ENCODE measurements at regions not wholly inside any gene's neighbourhood (a gene's known extent, or its start where the extent isn't known, plus 50 kb on each side); places are given as distances from the start of the nearest gene placed in this dataset.

GRCh38 chr9:119033596-119033995 lies 335.6 kb downstream of the BRINP1 start:
- peaks cover 0 to 19% (median 3%) of the 10 kb centered on the region in 11 donors for H3K9me3 Mint-ChIP-seq
- ATAC-seq = no peak

DNA sequence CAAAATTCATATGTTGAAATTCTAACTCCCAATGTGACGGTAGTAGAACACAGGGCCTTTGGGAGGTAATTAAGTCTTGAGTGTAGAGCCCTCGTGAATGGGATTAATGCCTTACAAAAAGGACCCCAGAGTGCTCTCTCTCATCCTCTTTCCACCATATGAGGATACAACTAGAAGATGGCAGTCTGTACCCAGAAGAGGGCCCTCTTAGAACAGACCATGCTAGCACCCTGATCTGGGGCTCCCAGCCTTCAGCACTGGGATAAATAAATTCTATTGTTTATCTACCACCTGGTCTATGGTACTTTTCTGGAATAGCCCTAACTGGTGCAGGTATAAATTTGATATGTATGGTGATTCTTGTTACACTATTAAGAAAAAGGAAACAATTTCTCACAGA lies 332.3 kb downstream of the BRINP1 start:
- Mint-ChIP-seq H3K36me3 (no peaks in the 10 kb centered on the region), H3K4me1 (no peaks in the 10 kb centered on the region), H3K9me3 (peaks cover 0 to 25% (median 3%) of the 10 kb centered on the region in 11 donors), H3K27me3 (no peaks in the 10 kb centered on the region), H3K4me3 (no peak overlapping the region), H3K27ac (no peak overlapping the region)
- H3K4me3 ChIP-seq (ENCODE audit: low read length) = no peak overlapping the region
- no peak overlapping the region for H3K27ac ChIP-seq (ENCODE audit: low read depth, low read length)
- peaks cover 0 to 5% (median 0%) of the 10 kb centered on the region in 3 experiments for H3K9me3 ChIP-seq (ENCODE audit: control insufficient read depth in 2 of 3, low read length in 3 of 3)
- POLR2A ChIA-PET = no interaction called here
- no peak for ATAC-seq
- no peak for DNase-seq
- no peaks in the 10 kb centered on the region for H3K4me1 ChIP-seq (ENCODE audit: control insufficient read depth in 2 of 2, insufficient read depth in 2 of 2, low read length in 2 of 2)
- CTCF ChIA-PET = no interaction called here
- H3K27me3 ChIP-seq (ENCODE audit: control insufficient read depth in 2 of 2, insufficient read depth in 2 of 2, low read length in 2 of 2) = no peaks in the 10 kb centered on the region
- H3K36me3 ChIP-seq (ENCODE audit: control insufficient read depth in 2 of 3, insufficient read depth in 3 of 3, low read length in 3 of 3) = no peaks in the 10 kb centered on the region
- intact Hi-C loops (cut with micrococcal nuclease) = no loop called here

More at GRCh38 chr9:119033596-119033995, 335.6 kb downstream of the BRINP1 start:
- no peaks in the 10 kb centered on the region for H3K4me1 ChIP-seq (ENCODE audit: control insufficient read depth in 2 of 2, insufficient read depth in 2 of 2, low read length in 2 of 2)
- no peak for DNase-seq
- H3K36me3 Mint-ChIP-seq = no peaks in the 10 kb centered on the region
- intact Hi-C loops (cut with micrococcal nuclease) = no loop called here
- no peak overlapping the region for H3K27ac Mint-ChIP-seq
- ChIA-PET CTCF (no interaction called here), POLR2A (interaction anchor here (0.6 kb wide), 1 partner anchor 1320 kb away, joined by 3 read pairs; no protein-coding TSS in a partner anchor)
- no peaks in the 10 kb centered on the region for H3K9me3 ChIP-seq (ENCODE audit: control insufficient read depth in 2 of 3, low read length in 3 of 3)
- H3K36me3 ChIP-seq (ENCODE audit: control insufficient read depth in 2 of 3, insufficient read depth in 3 of 3, low read length in 3 of 3) = no peaks in the 10 kb centered on the region
- H3K27me3 Mint-ChIP-seq = no peaks in the 10 kb centered on the region
- no peak overlapping the region for H3K4me3 Mint-ChIP-seq
- H3K4me1 Mint-ChIP-seq = no peaks in the 10 kb centered on the region
- H3K27me3 ChIP-seq (ENCODE audit: control insufficient read depth in 2 of 2, insufficient read depth in 2 of 2, low read length in 2 of 2) = no peaks in the 10 kb centered on the region
- H3K4me3 ChIP-seq (ENCODE audit: low read length) = no peak overlapping the region
- H3K27ac ChIP-seq (ENCODE audit: low read depth, low read length) = no peak overlapping the region

DNA sequence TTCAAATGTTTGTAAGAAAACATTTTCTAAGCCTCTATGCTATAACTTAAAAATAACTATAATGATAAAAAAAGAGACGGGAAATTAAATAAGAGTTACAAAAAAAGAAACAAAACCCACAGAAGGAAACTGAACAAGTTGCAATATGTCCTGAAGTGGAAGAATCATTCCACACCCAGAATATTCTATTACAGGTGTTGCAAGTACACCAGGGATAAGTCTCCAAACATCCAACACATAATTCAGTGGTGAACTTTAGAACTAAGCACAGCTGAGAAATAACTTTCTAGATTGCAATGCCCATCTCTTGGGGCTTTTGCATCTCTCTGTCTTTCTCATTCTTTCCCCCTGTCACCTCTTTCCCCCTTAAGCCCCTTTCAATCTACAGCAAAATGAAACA lies 325.2 kb downstream of the BRINP1 start:
- Mint-ChIP-seq H3K4me3 (no peak overlapping the region), H3K27ac (no peak overlapping the region), H3K27me3 (no peaks in the 10 kb centered on the region), H3K4me1 (no peaks in the 10 kb centered on the region), H3K9me3 (peaks cover 0 to 11% (median 4%) of the 10 kb centered on the region in 11 donors), H3K36me3 (no peaks in the 10 kb centered on the region)
- Histone ChIP-seq H3K27me3 (ENCODE audit: control insufficient read depth in 2 of 2, insufficient read depth in 2 of 2, low read length in 2 of 2) (no peaks in the 10 kb centered on the region), H3K9me3 (ENCODE audit: control insufficient read depth in 2 of 3, low read length in 3 of 3) (peaks cover 0 to 5% (median 0%) of the 10 kb centered on the region in 3 experiments), H3K36me3 (ENCODE audit: control insufficient read depth in 2 of 3, insufficient read depth in 3 of 3, low read length in 3 of 3) (no peaks in the 10 kb centered on the region), H3K27ac (ENCODE audit: low read depth, low read length) (no peak overlapping the region), H3K4me1 (ENCODE audit: control insufficient read depth in 2 of 2, insufficient read depth in 2 of 2, low read length in 2 of 2) (no peaks in the 10 kb centered on the region), H3K4me3 (ENCODE audit: low read length) (no peak overlapping the region)
- intact Hi-C loops (cut with micrococcal nuclease) = no loop called here
- DNase-seq (no peak), ATAC-seq (no peak)
- POLR2A ChIA-PET = no interaction called here
- CTCF ChIA-PET = no interaction called here

- DNase-seq (no peak), ATAC-seq (no peak)
- Mint-ChIP-seq H3K36me3 (no peaks in the 10 kb centered on the region), H3K4me3 (no peak overlapping the region), H3K27ac (no peak overlapping the region), H3K4me1 (no peaks in the 10 kb centered on the region), H3K27me3 (no peaks in the 10 kb centered on the region), H3K9me3 (peaks cover 0 to 11% (median 4%) of the 10 kb centered on the region in 11 donors)
- ChIA-PET POLR2A (no interaction called here), CTCF (no interaction called here)
- H3K4me1 ChIP-seq (ENCODE audit: control insufficient read depth in 2 of 2, insufficient read depth in 2 of 2, low read length in 2 of 2) = no peaks in the 10 kb centered on the region
- H3K27me3 ChIP-seq (ENCODE audit: control insufficient read depth in 2 of 2, insufficient read depth in 2 of 2, low read length in 2 of 2) = no peaks in the 10 kb centered on the region
- H3K4me3 ChIP-seq (ENCODE audit: low read length) = no peak overlapping the region
- peaks cover 0 to 5% (median 0%) of the 10 kb centered on the region in 3 experiments for H3K9me3 ChIP-seq (ENCODE audit: control insufficient read depth in 2 of 3, low read length in 3 of 3)
- H3K27ac ChIP-seq (ENCODE audit: low read depth, low read length) = no peak overlapping the region
- intact Hi-C loops (cut with micrococcal nuclease) = no loop called here
- no peaks in the 10 kb centered on the region for H3K36me3 ChIP-seq (ENCODE audit: control insufficient read depth in 2 of 3, insufficient read depth in 3 of 3, low read length in 3 of 3)
These were observed 324.4 kb downstream of the BRINP1 start for GRCh38 chr9:119044806-119045205.

DNA sequence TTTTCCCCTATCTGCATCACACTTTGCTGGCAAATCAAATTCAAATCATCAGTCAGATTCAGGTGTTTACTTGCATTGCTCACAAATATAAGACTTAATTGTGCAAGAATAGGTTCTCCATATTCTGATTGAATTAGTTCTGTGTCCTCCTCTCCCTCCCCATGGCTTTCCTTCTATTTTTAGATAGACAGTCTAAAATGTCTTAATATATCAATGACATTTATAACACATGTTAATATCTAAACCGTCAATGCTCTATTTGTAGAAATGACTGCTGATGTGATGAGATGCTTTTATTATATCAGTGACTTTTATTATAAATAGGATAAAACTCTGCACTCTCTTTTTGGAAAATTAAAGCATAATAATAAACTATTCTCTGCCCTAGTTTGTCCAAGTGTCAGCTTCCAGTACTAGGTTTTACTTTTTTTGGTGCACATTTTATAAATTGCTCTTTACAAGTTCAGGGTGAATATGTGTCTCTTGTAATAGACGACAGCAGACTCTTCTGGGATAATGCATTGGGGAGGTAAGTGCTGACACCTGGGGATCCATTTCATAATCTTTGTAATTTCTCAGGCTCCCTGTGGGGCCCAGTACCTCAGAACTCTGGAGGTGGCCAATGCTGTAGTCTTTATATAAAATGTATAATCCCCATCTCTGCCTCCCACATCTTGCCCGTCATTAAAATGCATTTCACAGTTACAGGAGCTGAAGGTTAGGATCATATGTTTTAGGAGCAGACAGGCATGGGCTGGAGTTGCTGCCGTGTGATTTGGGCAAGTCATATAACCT lies 321.5 kb downstream of the BRINP1 start:
- Mint-ChIP-seq H3K4me1 (no peaks in the 10 kb centered on the region), H3K27me3 (no peaks in the 10 kb centered on the region), H3K27ac (no peak overlapping the region), H3K4me3 (no peak overlapping the region), H3K36me3 (no peaks in the 10 kb centered on the region), H3K9me3 (peaks cover 0 to 9% (median 3%) of the 10 kb centered on the region in 11 donors)
- DNase-seq (no peak), ATAC-seq (no peak)
- H3K9me3 ChIP-seq (ENCODE audit: control insufficient read depth in 2 of 3, low read length in 3 of 3) = no peaks in the 10 kb centered on the region
- H3K27me3 ChIP-seq (ENCODE audit: control insufficient read depth in 2 of 2, insufficient read depth in 2 of 2, low read length in 2 of 2) = no peaks in the 10 kb centered on the region
- CTCF ChIA-PET = no interaction called here
- H3K4me1 ChIP-seq (ENCODE audit: control insufficient read depth in 2 of 2, insufficient read depth in 2 of 2, low read length in 2 of 2) = no peaks in the 10 kb centered on the region
- no peaks in the 10 kb centered on the region for H3K36me3 ChIP-seq (ENCODE audit: control insufficient read depth in 2 of 3, insufficient read depth in 3 of 3, low read length in 3 of 3)
- H3K27ac ChIP-seq (ENCODE audit: low read depth, low read length) = no peak overlapping the region
- H3K4me3 ChIP-seq (ENCODE audit: low read length) = no peak overlapping the region
- POLR2A ChIA-PET = no interaction called here
- intact Hi-C loops (cut with micrococcal nuclease) = no loop called here

DNA sequence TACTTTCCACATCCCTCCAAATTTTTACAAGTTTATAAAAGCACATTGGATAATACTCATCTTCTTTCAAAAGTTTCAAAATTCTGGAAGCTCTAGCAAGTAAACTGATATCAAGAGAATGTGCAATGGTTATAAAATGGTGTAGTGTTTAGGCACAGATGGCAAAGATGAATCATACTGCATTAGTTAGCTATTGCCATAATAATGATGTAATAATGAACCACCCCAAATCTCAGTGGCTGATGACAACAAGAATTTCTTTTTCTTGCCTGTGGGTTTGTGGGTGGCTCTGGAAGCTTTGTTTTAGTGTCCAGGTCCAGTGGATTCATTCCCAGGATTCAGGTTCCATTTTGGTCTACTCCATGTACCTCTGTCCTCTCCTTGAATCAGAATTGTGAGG lies 319.0 kb downstream of the BRINP1 start:
- ATAC-seq (no peak), DNase-seq (no peak)
- Histone ChIP-seq H3K27me3 (ENCODE audit: control insufficient read depth in 2 of 2, insufficient read depth in 2 of 2, low read length in 2 of 2) (no peaks in the 10 kb centered on the region), H3K36me3 (ENCODE audit: control insufficient read depth in 2 of 3, insufficient read depth in 3 of 3, low read length in 3 of 3) (no peaks in the 10 kb centered on the region), H3K27ac (ENCODE audit: low read depth, low read length) (no peak overlapping the region), H3K4me1 (ENCODE audit: control insufficient read depth in 2 of 2, insufficient read depth in 2 of 2, low read length in 2 of 2) (no peaks in the 10 kb centered on the region), H3K9me3 (ENCODE audit: control insufficient read depth in 2 of 3, low read length in 3 of 3) (no peaks in the 10 kb centered on the region), H3K4me3 (ENCODE audit: low read length) (no peak overlapping the region)
- CTCF ChIA-PET = no interaction called here
- no peaks in the 10 kb centered on the region for H3K4me1 Mint-ChIP-seq
- intact Hi-C loops (cut with micrococcal nuclease) = no loop called here
- H3K9me3 Mint-ChIP-seq = peaks cover 0 to 6% (median 0%) of the 10 kb centered on the region in 11 donors
- POLR2A ChIA-PET = no interaction called here
- H3K36me3 Mint-ChIP-seq = no peaks in the 10 kb centered on the region
- no peaks in the 10 kb centered on the region for H3K27me3 Mint-ChIP-seq
- H3K27ac Mint-ChIP-seq = no peak overlapping the region
- no peak overlapping the region for H3K4me3 Mint-ChIP-seq

- Histone ChIP-seq H3K27me3 (ENCODE audit: control insufficient read depth in 2 of 2, insufficient read depth in 2 of 2, low read length in 2 of 2) (no peaks in the 10 kb centered on the region), H3K4me3 (ENCODE audit: low read length) (no peak overlapping the region), H3K27ac (ENCODE audit: low read depth, low read length) (no peak overlapping the region), H3K36me3 (ENCODE audit: control insufficient read depth in 2 of 3, insufficient read depth in 3 of 3, low read length in 3 of 3) (no peaks in the 10 kb centered on the region), H3K4me1 (ENCODE audit: control insufficient read depth in 2 of 2, insufficient read depth in 2 of 2, low read length in 2 of 2) (no peaks in the 10 kb centered on the region), H3K9me3 (ENCODE audit: control insufficient read depth in 2 of 3, low read length in 3 of 3) (no peaks in the 10 kb centered on the region)
- no peak for ATAC-seq
- no peak overlapping the region for H3K4me3 Mint-ChIP-seq
- H3K27me3 Mint-ChIP-seq = no peaks in the 10 kb centered on the region
- H3K36me3 Mint-ChIP-seq = no peaks in the 10 kb centered on the region
- H3K4me1 Mint-ChIP-seq = no peaks in the 10 kb centered on the region
- ChIA-PET CTCF (no interaction called here), POLR2A (no interaction called here)
- DNase-seq = no peak
- H3K9me3 Mint-ChIP-seq = peaks cover 0 to 6% (median 0%) of the 10 kb centered on the region in 11 donors
- intact Hi-C loops (cut with micrococcal nuclease) = no loop called here
- H3K27ac Mint-ChIP-seq = no peak overlapping the region
These were observed 316.8 kb downstream of the BRINP1 start for GRCh38 chr9:119052339-119053030.

All from naive thymus-derived CD4-positive, alpha-beta T cell (primary cell).